AG09319 (cell line): ENCODE measurements at regions not wholly inside any gene's neighbourhood (a gene's known extent, or its start where the extent isn't known, plus 50 kb on each side); places are given as distances from the start of the nearest gene placed in this dataset.
"Not testable (repeated sequence)": the region's sequence is repeated elsewhere in the genome, so short reads cannot be mapped to it uniquely, and the experiment has no call there.

Source experiments
- DNase-seq: peaks from one replicate; pipeline ENCODE4 v3.0.0-alpha.2; 2010; ENCODE audit warnings: low read depth; ENCODE audit errors: extremely low read depth
- TF ChIP-seq, protein P1 (sequence below): IDR thresholded peaks from 2 replicates; pipeline ENCODE4 v1.5.1; 2011; ENCODE audit warnings: low read depth, mild to moderate bottlenecking, inconsistent platforms, low read length, moderate library complexity

DNA sequence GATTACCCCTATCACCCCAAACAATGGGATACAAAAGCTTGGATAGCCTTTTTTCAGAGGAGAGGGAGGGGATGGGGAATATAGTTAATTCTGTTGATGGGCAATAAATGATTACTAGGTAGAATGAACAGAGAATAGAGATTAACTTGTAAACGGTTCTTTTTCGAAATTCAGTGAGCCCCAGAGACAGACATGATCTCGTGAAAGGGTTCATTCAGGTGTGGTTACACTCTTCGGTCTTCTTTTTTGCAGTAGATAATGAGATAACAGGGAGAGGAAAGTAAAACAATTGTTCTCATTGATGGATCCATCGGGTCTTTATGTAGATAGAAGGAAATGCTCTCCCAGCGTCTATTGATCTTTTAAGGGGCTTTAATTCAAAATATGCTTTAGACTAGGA lies 69.3 kb upstream of the RASSF8 start:
- no peak for DNase-seq
- TF ChIP-seq, protein P1, sequence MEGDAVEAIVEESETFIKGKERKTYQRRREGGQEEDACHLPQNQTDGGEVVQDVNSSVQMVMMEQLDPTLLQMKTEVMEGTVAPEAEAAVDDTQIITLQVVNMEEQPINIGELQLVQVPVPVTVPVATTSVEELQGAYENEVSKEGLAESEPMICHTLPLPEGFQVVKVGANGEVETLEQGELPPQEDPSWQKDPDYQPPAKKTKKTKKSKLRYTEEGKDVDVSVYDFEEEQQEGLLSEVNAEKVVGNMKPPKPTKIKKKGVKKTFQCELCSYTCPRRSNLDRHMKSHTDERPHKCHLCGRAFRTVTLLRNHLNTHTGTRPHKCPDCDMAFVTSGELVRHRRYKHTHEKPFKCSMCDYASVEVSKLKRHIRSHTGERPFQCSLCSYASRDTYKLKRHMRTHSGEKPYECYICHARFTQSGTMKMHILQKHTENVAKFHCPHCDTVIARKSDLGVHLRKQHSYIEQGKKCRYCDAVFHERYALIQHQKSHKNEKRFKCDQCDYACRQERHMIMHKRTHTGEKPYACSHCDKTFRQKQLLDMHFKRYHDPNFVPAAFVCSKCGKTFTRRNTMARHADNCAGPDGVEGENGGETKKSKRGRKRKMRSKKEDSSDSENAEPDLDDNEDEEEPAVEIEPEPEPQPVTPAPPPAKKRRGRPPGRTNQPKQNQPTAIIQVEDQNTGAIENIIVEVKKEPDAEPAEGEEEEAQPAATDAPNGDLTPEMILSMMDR: no peak

DNA sequence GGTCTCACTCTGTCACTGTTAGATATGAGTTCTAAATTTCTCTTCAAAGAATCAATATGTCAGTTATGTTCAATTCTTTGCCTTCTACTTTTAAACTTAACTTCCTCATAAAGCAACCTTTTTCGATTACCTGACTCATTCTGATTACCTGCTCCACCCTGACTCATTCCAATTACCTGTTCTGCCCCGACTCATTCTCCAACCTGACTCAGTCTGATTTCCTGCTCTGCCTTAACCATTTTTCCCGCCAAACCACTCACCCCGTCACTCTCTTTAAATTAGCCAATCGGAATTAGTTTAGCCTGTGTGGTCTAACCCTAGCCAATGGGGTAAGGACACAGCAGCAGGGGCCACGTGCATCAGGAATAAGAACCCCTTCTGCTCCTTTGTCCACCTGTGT lies 67.4 kb upstream of the RASSF8 start:
- DNase-seq: not testable (repeated sequence)

DNA sequence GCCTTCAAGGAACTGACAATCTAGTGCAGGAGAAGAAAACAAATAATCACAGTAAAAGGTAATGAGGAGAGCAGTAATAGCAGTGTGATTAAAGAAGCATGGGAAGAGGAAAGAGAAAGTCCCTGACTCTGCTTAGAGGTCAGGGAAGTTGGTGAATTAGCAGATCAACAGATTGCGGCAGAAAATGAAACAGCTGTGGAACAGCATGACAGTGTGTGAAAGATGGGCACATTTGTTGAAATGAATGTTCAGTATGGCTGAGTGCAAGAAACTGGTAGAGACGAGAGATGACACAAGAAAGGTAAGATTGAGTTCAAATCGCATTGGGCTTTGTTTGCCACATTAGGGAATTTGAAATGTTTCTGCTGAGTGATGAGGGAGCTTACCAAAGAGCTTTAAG lies 63.7 kb upstream of the RASSF8 start:
- TF ChIP-seq, protein P1: no peak
- no peak for DNase-seq

DNA sequence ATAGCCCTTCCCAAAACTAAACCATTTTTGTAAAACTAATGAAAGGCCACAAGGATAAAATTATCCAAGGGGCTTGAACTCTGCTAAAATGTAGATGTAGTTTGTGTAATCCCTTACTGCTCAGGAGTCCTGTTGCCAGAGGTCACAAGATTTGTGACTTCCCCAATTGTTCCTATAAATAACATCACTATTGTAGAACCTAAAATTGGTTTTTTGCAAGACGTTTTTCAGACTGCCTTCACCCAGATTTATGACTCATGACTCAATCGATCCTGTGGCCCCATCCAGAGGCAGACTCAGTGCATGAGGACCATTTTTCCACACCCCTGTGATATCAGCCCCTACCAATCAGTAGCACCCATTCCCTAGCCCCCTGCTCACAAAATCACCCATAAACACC lies 61.5 kb upstream of the RASSF8 start:
- no peak for DNase-seq
- TF ChIP-seq, protein P1: no peak

DNA sequence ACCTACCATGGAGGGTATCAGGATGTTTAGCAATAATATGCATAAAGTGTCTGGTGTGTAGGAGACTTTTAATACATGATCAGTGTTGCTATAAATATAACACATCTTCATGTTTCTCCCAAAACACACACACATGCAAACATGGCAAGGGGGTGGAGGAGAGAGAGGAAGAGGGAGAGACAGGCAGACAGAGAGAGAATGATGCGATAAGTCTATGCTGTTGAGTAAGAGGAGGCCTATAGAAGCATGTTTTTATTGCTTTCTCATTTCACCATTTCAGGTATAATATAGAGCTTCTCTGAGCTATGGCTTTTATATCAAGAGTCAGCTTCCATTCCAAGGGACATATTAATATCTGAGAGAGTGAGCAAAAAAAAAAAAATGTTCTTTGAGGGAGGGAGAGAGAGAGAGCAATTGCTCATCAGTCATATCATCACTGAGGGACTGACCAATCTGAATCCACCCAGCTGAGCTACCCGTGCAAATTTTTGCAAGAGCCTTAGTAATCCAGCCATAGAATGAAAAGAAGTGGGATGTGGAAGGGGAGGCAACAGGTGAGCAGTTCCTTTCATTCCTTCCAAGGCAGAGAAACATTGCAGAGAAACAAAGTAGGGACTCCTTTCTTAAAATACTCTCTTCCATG lies 54.8 kb upstream of the RASSF8 start:
- no peak for DNase-seq
- TF ChIP-seq, protein P1: no peak

DNA sequence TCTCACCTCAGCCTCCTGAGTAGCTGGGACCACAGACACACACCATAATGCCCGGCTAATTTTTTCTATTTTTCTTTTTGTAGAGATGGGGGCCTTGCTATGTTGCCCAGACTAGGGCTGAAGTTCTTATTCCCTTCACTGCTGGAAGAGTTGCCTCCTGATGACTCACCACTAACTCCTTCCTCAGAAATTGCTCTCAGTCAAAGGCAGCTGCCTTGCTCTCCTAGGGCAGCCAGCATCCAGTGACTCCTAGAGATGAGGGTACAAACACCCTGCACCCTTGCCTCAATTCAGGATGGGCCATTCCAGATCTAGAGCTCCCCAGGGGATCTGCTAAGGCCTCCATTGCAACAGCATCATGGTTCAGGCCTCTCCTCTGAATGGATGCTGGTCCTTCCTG lies 54.0 kb upstream of the RASSF8 start:
- DNase-seq: no peak
- TF ChIP-seq, protein P1: no peak

DNA sequence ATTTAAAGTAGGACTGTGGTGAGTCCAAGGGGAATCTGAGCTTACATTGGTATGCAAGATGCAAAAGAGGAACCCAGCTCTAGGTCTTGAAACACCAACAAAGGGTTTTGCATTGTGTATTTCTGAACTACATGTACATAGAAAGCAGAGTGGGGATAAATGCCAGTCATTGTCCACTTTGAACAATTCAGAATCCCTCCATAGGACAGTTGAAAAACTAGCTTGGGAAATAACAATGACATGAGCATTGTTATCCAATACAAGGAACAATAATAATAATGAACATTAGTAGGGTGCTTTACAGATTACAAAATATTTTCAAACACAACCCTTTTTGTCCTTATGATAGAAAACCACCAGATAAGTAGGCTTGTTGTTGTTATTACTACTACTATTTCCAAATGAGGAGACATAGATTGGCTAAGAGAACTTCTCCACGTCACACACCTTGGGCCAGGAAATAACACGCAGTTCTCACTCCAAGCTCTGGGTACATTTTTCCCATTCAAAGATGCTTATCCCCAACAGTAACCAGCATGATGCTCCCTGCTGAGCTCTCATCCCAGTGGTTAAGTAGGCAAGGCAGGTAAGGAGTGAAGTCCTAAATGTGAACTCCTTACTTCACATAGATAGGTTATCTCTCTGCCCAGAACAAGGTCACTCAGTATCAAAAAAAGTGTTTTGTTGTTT lies 51.7 kb upstream of the RASSF8 start:
- no peak for DNase-seq
- TF ChIP-seq, protein P1: no peak
